Effector memory CD4-positive, alpha-beta T cell (primary cell): ENCODE measurements at regions not wholly inside any gene's neighbourhood (a gene's known extent, or its start where the extent isn't known, plus 50 kb on each side); places are given as distances from the start of the nearest gene placed in this dataset.

Source experiments
- DNase-seq, 3 donors: peaks; one replicate each; pipeline ENCODE4 v3.0.0-alpha.2; 2020
- H3K27ac ChIP-seq: 2 replicates; pipeline ENCODE4 v1.7.0; 2013; ENCODE audit warnings: mild to moderate bottlenecking, low read length, moderate library complexity; ENCODE audit not compliant: insufficient read depth, poor library complexity, severe bottlenecking
- H3K27me3 ChIP-seq: replicated peaks from 2 replicates; pipeline ENCODE4 v1.7.0; 2013; ENCODE audit warnings: mild to moderate bottlenecking, low read length; ENCODE audit not compliant: insufficient read depth, control insufficient read depth, poor library complexity, severe bottlenecking
- H3K36me3 ChIP-seq: 2 replicates; pipeline ENCODE4 v1.7.0; 2013; ENCODE audit warnings: mild to moderate bottlenecking, low read length, moderate library complexity; ENCODE audit not compliant: control insufficient read depth, insufficient read depth
- H3K4me1 ChIP-seq: 2 replicates; pipeline ENCODE4 v1.7.0; 2013; ENCODE audit warnings: low read length, mild to moderate bottlenecking; ENCODE audit not compliant: control insufficient read depth, insufficient read depth, poor library complexity, severe bottlenecking
- H3K4me3 ChIP-seq: 2 replicates; pipeline ENCODE4 v1.7.0; 2013; ENCODE audit warnings: low read length, low read depth, mild to moderate bottlenecking; ENCODE audit not compliant: insufficient read depth, poor library complexity, severe bottlenecking
- H3K9me3 ChIP-seq: 2 replicates; pipeline ENCODE4 v1.7.0; 2013; ENCODE audit warnings: mild to moderate bottlenecking, low read length, moderate library complexity; ENCODE audit not compliant: control insufficient read depth

DNA sequence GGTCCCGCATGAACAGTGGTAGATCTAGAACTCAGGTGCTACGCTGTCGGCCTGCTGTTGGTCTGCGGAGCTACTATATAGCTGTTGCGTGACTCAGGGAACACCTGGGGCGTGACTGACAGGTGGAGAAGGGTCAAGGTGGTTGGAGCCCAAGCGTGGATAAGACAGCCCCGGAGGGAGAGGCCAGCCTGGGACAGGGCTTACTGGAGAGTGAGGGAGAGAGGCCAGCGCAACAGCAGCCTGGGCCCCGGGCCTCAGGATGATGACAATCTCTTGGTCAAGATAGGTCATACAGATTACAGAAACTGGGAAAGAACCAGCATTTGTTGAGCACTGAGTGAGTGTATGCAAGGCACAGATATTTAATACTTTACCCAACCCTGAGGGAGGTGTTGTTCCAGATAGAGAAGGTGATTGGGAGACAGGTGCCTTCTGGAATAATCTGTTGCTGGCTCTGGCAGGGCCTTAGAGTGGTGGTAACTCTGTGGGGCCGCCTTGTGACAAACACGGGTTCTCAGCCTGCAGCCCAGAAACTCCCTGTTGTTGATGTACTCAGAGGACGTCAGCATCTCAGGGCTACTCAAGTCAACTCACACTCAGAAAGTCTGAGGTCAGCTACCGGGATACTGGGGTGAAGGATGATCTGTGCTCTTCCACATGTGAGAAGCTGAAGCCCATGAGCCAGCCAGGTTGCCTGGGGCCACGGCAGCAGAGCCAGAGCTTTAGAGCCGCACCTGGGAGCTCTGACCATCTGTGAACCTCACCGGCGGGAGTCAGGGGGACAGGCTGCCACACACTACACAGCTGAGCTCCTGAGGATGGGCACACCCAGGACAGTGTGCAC lies 265.4 kb upstream of the HES1 start:
- no peaks in the 10 kb centered on the region for H3K4me1 ChIP-seq

DNA sequence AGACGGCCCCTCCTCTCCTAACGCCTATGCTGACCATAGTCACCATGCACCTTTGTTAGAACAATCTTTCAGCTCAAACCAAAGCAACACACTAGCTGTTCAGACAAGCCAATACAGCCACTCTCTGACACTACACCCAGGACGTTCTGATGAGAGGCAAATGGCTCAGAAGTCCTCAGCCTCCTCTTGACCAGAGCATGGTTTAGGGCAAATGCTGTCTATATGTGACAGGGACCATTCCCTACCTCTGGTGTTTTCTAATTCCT lies 264.8 kb upstream of the HES1 start:
- no peaks in the 10 kb centered on the region for H3K4me1 ChIP-seq
- no peak for DNase-seq
- H3K4me3 ChIP-seq: no peak overlapping the region
- no peak overlapping the region for H3K27ac ChIP-seq
- H3K36me3 ChIP-seq: no peaks in the 10 kb centered on the region
- no peaks in the 10 kb centered on the region for H3K9me3 ChIP-seq
- H3K27me3 ChIP-seq: no peaks in the 10 kb centered on the region

More for the DNA sequence above, 265.4 kb upstream of the HES1 start:
- Histone ChIP-seq H3K4me3 (no peak overlapping the region), H3K27me3 (no peaks in the 10 kb centered on the region), H3K36me3 (no peaks in the 10 kb centered on the region), H3K27ac (no peak overlapping the region), H3K9me3 (no peaks in the 10 kb centered on the region)
- DNase-seq: no peak

DNA sequence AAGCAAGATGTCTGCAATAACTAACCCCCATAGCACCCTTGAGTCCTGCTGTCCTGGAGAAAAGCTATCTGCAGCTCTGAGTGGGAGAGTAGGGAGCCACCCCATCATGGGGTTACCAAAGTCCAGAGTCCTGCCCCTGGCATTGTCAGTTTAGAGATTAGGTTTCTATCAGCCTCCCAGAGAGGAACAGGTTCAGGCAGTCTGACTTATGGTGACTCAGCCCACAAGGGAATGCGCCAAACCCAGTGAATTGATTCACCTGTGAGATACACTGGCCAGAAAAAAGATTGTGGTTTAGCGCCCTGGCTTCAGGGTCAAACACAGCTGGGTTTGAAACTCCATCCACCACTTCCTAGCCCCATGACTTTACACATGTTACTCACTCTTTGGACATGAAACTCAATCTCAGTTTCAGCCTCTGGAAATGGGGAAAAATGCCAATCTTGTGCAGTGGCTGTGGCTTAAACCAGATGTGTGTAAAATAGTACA lies 263.6 kb upstream of the HES1 start:
- H3K27ac ChIP-seq: no peak overlapping the region
- no peaks in the 10 kb centered on the region for H3K9me3 ChIP-seq
- H3K36me3 ChIP-seq: no peaks in the 10 kb centered on the region
- no peak for DNase-seq
- no peak overlapping the region for H3K4me3 ChIP-seq
- no peaks in the 10 kb centered on the region for H3K4me1 ChIP-seq
- H3K27me3 ChIP-seq: no peaks in the 10 kb centered on the region

GRCh38 chr3:193873426-193874201 lies 262.3 kb upstream of the HES1 start:
- DNase-seq: no peak
- H3K4me1 ChIP-seq: no peaks in the 10 kb centered on the region
- no peak overlapping the region for H3K27ac ChIP-seq
- H3K4me3 ChIP-seq: no peak overlapping the region
- no peaks in the 10 kb centered on the region for H3K9me3 ChIP-seq
- H3K27me3 ChIP-seq: no peaks in the 10 kb centered on the region
- H3K36me3 ChIP-seq: no peaks in the 10 kb centered on the region

DNA sequence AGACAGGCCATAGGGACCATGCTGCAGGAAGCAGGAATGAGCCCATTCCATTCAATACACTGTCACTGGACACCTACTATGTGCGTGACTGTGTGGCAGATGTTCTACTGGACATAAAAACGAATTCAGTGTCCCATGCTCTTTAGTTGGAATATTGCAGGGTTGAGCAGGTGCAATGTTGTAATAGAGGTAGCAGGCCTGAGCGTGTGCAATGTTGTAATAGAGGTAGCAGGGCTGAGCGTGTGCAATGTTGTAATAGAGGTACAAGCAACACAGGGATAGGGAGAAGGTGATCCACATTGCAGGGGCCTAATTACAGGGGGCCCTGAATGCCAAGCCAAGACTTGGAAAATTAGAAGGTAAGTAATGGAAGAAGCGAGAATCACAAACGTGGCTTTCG lies 261.4 kb upstream of the HES1 start:
- Histone ChIP-seq H3K9me3 (no peaks in the 10 kb centered on the region), H3K4me3 (no peak overlapping the region), H3K36me3 (no peaks in the 10 kb centered on the region), H3K27me3 (no peaks in the 10 kb centered on the region), H3K4me1 (no peaks in the 10 kb centered on the region), H3K27ac (no peak overlapping the region)
- no peak for DNase-seq

DNA sequence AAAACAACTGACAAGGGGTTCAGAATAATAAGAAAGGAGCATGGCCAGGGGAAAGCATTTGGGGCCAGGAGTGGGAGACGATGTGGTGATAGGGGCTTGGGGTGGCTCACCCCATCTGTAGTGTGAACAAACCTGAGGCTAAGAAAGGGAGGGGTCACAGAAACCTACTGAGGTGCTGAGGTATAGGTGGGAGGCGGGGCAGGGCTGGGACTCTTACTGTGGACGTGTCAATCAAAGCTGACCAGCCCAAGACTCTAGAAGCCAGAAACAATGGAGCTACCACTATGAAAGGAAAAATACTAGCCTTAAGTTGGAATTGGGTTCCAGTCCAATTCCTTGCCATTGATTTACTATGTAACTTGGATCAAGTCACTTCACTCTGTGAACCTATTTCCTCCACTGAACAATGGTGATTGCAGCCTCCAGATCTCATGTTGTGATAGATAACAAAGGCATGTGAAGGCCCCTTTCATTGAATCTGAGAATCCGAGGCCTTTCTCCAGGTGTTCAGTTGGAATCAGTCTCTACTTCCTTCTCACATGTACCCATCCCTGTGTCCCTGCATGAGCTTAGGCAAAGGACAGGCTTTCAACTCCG lies 260.9 kb upstream of the HES1 start:
- Histone ChIP-seq H3K27ac (no peak overlapping the region), H3K27me3 (no peaks in the 10 kb centered on the region), H3K4me1 (no peaks in the 10 kb centered on the region), H3K4me3 (no peak overlapping the region), H3K9me3 (no peaks in the 10 kb centered on the region), H3K36me3 (no peaks in the 10 kb centered on the region)
- no peak for DNase-seq

DNA sequence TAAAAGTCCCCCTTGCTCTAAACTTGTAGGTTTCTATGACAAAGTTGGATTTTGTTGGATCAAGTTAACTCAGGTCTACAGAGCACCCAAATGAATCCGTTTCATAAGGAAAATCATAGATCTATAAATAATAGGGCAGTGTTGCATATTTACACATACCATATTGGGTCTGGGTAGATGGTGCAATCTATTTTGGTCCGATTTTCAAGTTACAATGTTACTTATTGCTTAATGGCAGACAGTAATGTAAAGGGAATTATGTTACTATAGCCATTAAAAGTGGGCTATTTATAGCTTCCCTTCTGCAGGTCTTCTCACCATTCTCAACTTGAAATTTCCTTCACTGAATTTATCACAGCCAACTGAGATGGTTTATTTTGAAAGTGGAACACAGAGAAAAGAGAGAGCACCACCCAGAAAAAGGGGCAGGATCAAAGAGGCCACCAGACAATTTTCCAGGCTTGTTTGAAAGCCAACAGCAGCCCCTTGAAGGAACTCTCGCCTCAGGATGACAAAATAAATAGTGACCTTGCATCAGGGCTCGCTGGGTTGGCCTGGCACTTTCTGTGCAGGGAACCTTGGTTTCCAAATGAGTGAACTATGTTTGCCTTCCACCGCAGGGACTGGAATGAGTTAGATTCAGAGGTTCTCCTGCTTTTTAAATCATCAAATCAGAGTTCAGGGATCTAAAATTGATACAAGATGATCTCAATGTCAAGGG lies 260.2 kb upstream of the HES1 start:
- no peak overlapping the region for H3K4me3 ChIP-seq
- no peaks in the 10 kb centered on the region for H3K27me3 ChIP-seq
- no peaks in the 10 kb centered on the region for H3K9me3 ChIP-seq
- H3K27ac ChIP-seq: no peak overlapping the region
- H3K36me3 ChIP-seq: no peaks in the 10 kb centered on the region
- no peaks in the 10 kb centered on the region for H3K4me1 ChIP-seq
- no peak for DNase-seq

GRCh38 chr3:193879099-193879863 lies 256.7 kb upstream of the HES1 start:
- Histone ChIP-seq H3K4me3 (no peak overlapping the region), H3K4me1 (no peaks in the 10 kb centered on the region), H3K9me3 (no peaks in the 10 kb centered on the region), H3K27ac (no peak overlapping the region), H3K27me3 (no peaks in the 10 kb centered on the region), H3K36me3 (no peaks in the 10 kb centered on the region)
- no peak for DNase-seq

- Histone ChIP-seq H3K36me3 (no peaks in the 10 kb centered on the region), H3K4me1 (no peaks in the 10 kb centered on the region), H3K9me3 (no peaks in the 10 kb centered on the region), H3K4me3 (no peak overlapping the region), H3K27me3 (no peaks in the 10 kb centered on the region), H3K27ac (no peak overlapping the region)
- DNase-seq: no peak
These were observed 256.1 kb upstream of the HES1 start for GRCh38 chr3:193879864-193880242.
